ENCODE measurements at regions not wholly inside any gene's neighbourhood (a gene's known extent, or its start where the extent isn't known, plus 50 kb on each side); places are given as distances from the start of the nearest gene placed in this dataset.

GRCh38 chr10:3853547-3854303, 68.7 kb upstream of the KLF6 start:
- no peaks in the 10 kb centered on the region for H3K9me3 ChIP-seq (ENCODE audit: control insufficient read depth in 4 of 4, low read length in 3 of 4)
- H3K36me3 ChIP-seq (ENCODE audit: control insufficient read depth in 4 of 4, insufficient read depth in 3 of 4, low read depth in 1 of 4, low read length in 3 of 4), result no peaks in the 10 kb centered on the region
- WGBS, result 76% methylated on average over 11 of the region's 11 CpGs
- no peak overlapping the region for H3K4me3 ChIP-seq (ENCODE audit: low read depth in 1 of 3, low read length in 3 of 3)
- peaks cover 0 to 15% (median 2%) of the 10 kb centered on the region in 4 donors for H3K4me1 ChIP-seq (ENCODE audit: control insufficient read depth in 4 of 4, insufficient read depth in 4 of 4, low read length in 3 of 4)
- DNase-seq (ENCODE audit: low spot score), result no peak
- peak overlapping the region; percentile 65 to 81 for H3K27ac ChIP-seq (ENCODE audit: low read depth in 1 of 2, low read length in 2 of 2)
- peak overlapping the region in 1 of 2 donors; percentile 49 for H3K9ac ChIP-seq (ENCODE audit: low read depth in 1 of 2, low read length in 2 of 2)
- TF ChIP-seq SP1 (IDR thresholded peaks at IDR 0.05), result peak; percentile 65
- no peak for TF ChIP-seq HNF4G (IDR thresholded peaks at IDR 0.05)
- TF ChIP-seq NR2F2 (IDR thresholded peaks at IDR 0.05), result no peak
- peak; percentile 39 for TF ChIP-seq YY1 (IDR thresholded peaks at IDR 0.05)
- no peak for TF ChIP-seq GABPA (IDR thresholded peaks at IDR 0.05 in 1 of 2, conservative IDR thresholded peaks at IDR 0.05 in 1 of 2)
- no peak for TF ChIP-seq ZBTB33 (IDR thresholded peaks at IDR 0.05)
- TF ChIP-seq FOXA1 (IDR thresholded peaks at IDR 0.05), result no peak
- peak; percentile 49 to 71 for TF ChIP-seq RAD21 (IDR thresholded peaks at IDR 0.05)
- no peak for TF ChIP-seq TAF1 (conservative IDR thresholded peaks at IDR 0.05)
- peak; percentile 20 for TF ChIP-seq REST (IDR thresholded peaks at IDR 0.05)
- TF ChIP-seq CTCF (IDR thresholded peaks at IDR 0.05; ENCODE audit: low read depth, low read length, missing input control), result no peak
- TF ChIP-seq HNF4A (conservative IDR thresholded peaks at IDR 0.05), result peak; percentile 52 to 65
- TF ChIP-seq JUND (IDR thresholded peaks at IDR 0.05), result peak in 1 of 2 donors; percentile 55
- peak in 1 of 2 donors; percentile 42 for TF ChIP-seq RXRA (IDR thresholded peaks at IDR 0.05)
- TF ChIP-seq EGR1 (IDR thresholded peaks at IDR 0.05; ENCODE audit: low read depth in 2 of 2), result no peak
- TF ChIP-seq ATF3 (IDR thresholded peaks at IDR 0.05), result no peak
- no peak for TF ChIP-seq FOXA2 (IDR thresholded peaks at IDR 0.05)
- TF ChIP-seq MAX (IDR thresholded peaks at IDR 0.05), result peak; percentile 51
- no peaks in the 10 kb centered on the region for H3K27me3 ChIP-seq (ENCODE audit: control insufficient read depth in 4 of 4, insufficient read depth in 4 of 4, low read length in 3 of 4)

All from liver (tissue), 8 donors.